HK-2 (cell line): ENCODE measurements at regions not wholly inside any gene's neighbourhood (a gene's known extent, or its start where the extent isn't known, plus 50 kb on each side); places are given as distances from the start of the nearest gene placed in this dataset.
A peak's percentile ranks its signal among the peaks of the same experiment; 100 is the strongest.

Source experiments
- DNase-seq: peaks from one replicate; pipeline ENCODE4 v3.0.0-alpha.2; 2018; ENCODE audit not compliant: unreplicated experiment

DNA sequence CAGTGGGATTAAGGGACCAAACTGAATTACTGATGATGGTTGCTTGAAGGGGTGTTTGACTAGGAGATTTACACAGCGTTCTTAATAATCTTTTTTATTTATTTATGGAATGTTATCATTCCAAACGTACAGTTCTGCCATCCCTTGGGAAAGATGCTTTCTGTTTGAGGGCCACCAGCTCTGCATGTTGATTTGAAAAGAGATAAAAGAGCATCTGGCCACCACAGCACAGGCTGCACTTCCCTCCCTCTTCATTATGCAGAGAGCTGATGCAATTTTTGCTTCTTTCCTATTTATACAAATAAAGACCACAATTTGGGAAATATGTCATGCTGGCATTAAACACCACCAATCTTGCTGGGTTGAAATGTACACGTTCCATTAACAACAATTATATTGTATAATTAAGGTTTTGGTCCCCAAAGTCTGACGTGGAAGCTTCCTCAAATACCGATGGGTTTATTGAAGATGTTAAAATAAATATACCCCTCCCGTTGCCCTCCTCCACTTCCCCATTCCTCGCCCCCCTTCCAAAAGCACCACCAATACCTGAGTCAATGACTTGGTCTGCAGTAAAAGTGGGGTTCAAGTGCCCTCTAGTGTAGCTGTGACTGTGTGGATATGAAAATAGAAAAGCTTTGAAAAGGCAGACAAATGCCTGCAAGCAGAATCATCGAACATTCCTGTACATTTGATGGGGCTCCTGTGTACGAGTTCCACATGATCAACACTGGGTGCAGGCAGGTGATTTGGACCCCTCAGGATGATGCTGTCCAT lies 211.9 kb downstream of the HRH4 start:
- no peak for DNase-seq

DNA sequence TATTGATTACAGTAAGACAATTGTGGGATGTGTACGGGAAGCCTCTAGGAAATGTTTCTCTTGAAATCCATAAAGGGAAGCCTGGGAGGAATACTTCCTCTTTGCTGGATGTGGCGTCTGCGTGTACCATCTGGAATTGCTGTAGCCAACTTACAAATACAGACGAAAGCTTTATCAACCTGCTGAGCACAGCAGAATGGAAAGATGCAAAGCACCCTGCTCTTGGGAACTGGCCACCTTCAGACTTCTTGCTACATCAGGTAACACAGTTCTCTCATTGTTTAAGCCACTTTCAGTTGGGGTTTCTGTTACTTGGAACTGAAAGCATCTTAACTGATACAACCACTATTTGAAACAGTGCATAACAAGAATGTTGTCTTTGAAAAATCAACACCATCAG lies 213.8 kb downstream of the HRH4 start:
- DNase-seq, result no peak

DNA sequence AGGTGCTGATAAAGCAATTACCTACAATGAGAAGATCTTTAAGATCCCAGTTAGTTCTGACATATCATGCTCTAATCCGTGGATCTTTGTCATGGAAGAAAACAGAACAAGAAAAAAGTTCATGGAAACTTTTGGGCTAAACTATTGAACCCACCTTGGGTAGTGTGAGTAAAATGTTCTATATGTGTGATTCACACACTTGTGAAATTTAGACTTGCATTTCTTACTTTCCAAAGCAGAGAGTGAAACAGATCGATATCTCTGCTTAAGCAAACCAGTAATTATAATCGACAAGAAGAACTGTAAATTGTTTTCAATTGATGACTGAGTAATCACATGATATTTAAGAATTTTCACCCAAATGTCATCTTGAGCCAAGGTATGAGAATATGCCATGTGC lies 214.2 kb downstream of the HRH4 start:
- DNase-seq, result no peak

DNA sequence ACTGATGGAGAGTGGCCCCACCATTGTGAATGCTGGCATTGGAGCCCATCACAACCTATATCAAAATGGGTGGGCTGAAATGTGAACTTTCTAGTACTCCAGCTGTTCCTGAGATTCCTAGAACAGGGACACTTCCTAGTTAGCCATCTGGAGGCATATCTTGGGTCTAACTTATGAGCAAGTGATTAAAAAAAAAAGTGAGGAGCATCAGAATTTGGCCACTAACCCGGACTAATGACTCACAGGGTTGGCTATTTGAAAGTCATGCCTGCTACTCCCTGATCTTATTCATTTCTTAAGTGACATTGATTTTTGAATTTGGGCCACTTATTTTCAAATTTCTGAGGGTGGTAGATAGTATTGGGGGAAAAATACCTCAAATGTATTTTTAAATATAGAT lies 216.6 kb downstream of the HRH4 start:
- no peak for DNase-seq

DNA sequence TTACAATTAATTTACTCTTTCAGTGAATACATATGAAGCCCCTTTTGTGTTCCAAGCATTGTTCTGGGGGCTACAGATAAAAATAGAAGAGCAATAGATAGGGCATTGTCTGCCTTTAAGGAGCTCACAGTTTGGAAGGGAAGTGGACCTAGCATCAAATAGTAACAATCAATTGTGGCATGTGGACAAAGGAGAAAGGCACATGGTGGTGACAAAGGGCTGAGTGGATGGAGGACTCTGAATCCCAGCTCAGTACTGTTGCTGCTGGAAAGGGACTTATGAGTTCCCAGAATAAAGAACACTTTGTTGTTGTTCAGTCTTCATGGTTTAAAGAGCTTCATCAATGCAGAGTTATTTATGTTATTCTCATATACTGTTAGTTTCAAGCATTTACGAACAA lies 217.7 kb downstream of the HRH4 start:
- no peak for DNase-seq

DNA sequence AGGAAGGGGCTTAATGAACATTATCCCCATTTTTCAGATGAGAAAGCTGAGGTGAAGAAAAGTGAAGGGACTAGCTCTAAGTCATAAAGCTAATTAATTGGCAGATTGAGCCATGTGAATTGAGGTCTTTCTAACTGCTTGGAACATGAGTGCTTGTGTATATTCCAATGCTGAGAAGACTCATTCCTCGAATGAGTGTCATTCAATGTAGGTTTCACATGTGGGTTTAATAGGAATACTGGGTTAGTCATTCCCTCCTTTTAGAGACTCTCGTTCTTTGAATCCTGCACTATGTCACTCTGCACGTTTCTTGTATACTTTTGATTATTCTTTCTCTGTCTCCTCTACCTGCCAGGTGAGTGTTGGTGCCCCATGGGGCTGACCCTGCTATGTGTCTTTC lies 218.2 kb downstream of the HRH4 start:
- no peak for DNase-seq

DNA sequence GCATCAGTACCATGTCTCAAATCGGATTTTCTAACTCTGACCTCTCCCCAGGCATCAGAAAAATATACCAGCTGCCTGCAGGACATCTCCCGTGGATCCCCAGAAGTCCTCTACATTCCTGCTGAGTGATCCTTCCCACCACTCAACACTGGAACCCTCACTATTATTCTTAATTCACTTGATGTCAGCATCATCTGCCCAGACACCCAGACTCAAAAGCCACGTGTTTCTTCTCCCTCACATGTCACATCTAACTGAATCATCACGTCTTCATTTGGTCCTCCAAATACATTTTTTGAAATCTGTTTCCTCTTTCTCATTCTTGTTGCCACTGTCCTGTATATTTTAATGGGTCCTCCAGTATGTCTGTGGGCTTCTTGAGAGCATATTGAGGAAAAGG lies 218.6 kb downstream of the HRH4 start:
- DNase-seq, result no peak

DNA sequence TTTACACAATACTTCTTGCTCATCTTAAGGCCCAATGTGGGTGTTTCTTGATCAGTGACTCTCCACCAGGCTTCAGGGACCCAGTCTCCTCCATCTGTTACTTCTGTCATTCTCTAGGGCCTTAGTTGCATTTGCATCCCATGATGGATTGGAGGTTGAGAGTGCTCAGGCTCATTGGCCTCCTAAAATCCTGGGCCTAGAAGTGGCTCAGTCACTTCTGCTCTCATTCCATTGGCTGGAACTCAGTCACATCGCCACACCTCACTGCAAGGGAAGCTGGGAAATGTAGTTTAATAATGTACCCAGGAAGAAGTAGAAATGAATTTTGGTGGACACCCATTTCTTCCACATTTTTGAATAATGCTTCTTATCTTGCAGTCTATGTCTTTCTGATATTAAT lies 223.5 kb downstream of the HRH4 start:
- no peak for DNase-seq

DNA sequence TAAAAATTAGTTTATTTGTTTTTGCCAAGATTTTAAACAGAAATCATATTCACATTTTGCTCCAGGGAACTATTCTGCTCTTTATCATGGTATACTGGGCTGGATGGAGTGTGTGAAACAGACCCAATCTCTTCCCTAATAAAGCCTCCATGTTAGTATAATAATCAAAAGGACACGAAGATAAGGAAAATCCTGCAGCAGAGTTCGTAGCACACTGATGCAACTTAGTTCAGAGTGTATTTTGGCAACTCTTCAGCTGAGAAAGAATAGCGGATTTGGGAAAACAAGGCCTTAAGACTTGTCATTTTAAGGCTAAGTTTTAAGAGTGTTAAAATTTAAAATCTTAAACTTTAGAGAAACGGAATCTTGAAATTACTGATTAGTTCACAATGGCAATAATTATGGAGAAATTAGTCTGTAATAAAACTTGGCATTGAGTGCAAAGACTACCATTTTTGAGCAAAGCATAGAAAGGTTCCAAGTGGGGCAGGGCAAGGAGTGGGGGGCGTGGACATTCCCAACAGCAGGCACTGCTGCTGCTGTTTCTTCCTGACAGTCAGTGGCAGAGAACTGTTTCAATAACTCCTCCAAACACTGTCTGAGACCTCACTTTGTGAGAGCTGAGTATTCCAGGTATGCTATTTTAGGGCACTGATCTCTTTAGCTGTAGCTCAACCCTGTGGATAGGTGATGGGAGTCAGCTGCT lies 225.0 kb downstream of the HRH4 start:
- no peak for DNase-seq

DNA sequence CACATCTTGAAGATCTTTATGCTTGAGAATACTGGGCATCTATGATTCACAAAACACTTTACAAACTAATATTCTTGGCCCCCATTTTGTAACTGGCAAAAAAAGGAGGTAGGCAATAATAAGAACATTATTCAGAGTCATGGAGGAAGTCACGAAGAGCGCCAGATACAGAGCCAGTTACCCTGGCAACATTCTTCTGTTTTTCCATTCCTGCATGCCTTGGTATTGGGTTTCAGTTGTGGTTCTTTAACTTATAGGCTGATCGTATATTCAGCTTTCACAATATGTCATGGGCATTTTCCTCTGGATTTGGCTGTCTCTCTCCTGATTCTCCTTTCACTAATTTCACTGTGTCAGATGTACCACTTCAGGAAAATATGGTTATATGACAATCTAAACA lies 234.7 kb downstream of the HRH4 start:
- no peak for DNase-seq

DNA sequence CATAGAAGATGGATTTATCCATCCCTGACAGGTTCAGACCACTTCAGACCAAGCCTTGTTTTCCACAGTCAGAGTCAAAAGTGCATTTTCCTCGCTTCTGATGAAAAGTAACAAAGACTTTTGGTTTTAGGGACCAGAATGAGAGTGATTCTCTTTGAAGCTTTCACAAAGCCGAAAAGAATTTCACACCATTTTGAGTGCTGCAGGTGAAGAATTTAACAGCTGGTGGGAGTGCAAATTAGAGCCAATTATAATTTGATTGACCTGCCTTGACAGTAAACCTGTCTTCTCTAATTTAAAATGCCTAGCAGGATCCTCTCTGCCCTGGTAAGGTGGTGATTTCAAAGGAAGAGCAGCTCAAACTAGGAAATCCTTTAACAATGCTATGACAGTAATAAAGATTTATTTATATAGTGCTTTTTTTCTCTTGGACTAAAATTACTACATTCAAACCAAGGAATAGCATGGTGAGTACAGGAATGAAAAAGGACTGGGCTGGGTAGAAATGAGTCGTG lies 241.6 kb downstream of the HRH4 start:
- DNase-seq, result no peak

DNA sequence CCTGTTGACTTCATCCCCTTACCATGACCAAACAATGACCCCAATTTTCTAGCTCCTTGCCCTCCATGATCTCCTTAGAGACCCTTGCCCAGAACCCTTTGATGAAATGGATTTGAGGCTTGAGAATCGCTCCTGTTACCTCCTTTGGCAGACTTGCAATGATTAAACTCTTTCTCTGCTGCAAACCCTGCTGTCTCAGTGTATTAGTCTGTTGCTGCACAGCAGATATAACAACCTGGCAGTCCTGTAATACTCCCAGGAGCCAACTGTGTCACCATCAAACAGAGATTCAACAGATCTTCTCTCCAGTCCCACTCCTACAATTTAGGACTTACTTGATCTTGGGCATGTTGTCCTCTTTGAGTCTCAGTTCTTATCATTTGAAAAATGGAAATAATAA lies 242.9 kb downstream of the HRH4 start:
- DNase-seq, result no peak

DNA sequence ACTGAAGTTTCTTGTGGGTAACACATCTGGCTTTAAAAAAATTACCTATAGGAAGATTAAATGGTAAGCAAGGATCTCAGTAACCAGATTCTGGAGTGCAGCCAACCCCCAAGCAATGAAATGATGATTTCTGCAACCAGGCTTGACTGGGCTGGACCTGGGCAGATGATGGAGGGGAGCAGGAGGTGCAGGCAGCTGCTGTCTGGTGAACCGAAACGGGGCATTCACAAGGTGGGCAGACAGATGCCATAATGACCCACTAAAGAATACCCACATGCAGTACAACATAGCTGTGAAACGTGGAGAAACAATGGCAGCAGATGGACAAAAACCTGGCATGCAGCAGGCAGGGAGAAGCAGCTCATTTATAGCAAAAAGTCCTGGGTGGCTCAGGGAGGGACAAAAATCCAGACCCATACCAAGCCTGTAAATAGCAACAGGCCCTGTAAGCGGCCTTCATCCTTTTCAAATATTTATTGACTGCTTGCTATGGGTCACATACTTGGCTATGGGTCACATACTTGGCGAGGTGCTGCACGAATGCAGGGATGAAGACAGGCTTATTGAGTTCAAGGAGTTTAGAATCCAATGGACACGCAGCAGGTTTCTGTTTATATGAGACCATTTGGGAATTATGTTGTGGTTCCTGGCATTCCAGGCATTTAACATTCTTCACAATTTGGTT lies 244.7 kb downstream of the HRH4 start:
- no peak for DNase-seq

DNA sequence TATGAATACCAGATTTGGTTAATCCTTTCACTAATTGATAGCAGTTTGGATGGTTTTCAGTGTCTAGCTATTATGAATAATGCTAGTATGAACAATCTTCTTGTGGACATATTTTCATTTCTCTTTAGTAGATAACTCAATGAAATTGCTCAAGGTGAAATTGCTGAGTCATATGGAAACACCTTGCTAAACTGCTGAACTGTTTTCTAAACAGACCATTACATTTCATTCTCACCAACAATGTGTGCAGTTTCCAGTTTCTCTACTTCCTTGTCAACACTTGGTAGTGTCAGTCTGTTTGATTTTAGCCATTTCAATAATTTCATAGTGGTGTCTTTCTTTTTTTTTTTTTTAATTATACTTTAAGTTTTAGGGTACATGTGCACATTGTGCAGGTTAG lies 250.0 kb downstream of the HRH4 start:
- DNase-seq, result no peak

DNA sequence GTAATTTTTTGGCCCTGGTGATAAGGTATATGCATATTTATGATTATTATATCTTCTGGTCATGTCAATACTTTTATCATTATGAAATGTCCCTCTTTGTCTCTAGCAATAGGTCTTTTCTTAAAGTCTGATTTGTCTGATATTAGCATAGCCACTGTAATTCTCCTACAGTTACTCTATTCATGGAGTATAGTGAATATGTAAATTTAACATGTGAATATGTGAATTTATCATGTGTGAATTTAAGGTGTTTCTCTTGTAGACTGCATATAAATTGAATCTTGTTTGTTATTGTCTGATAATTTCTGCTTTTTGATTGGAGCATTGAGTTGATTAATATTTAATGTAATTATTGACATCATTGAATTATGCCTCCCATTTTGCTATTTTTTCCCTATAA lies 259.4 kb downstream of the HRH4 start:
- DNase-seq, result no peak

DNA sequence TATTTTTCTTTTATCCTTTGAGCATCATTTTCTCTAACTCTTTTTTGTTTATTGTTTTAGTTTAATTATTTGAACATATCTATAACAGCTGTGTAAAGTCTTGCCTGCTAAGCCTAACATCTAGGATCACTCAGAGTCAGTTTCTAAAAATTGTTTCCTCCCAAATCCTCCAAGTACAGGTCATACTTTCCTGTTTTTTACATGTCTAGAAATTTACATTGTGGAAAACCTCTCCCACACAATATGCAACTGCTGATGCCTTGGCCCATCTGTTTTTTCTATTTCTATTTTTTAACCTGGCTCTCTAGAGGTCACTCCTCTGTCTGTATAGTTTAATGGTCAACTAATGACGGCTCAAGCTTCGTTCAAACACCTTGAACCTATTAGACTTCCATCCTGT lies 261.0 kb downstream of the HRH4 start:
- no peak for DNase-seq

DNA sequence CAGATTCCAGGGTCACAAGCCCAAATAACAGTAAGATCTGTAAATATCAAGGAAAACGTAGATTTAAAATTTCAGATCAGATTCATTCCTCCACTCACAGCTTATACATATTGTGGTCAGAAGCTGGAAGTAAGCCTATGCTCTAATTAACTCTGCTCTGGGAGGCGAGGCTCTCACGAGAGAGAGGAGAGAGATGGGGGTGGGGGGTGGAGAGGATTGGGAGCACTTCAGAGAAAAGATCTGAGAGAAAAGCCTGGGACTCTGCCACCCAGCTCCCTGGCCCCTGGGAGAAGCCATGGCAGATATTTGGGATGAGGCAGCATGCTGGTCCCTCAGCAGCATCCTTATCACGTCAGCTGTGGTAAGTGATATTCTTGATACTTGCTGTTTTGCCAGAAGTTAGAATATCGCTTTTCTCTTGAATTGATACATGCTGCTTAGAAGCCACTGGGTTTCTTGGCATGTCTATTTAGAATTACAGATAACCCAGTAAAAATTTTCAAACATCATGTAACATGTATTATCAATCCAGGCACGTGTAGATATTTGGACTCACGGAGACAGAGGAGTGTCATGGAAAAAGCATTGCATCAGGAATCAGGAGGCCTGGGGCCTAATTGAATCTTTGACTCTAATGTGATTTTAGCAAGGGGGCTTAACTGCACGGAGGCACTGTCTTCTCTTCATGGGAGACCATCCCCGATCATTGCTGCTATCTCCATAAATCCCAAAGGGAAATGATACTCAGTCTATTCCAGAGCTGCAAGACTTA lies 265.4 kb downstream of the HRH4 start:
- DNase-seq, result no peak

DNA sequence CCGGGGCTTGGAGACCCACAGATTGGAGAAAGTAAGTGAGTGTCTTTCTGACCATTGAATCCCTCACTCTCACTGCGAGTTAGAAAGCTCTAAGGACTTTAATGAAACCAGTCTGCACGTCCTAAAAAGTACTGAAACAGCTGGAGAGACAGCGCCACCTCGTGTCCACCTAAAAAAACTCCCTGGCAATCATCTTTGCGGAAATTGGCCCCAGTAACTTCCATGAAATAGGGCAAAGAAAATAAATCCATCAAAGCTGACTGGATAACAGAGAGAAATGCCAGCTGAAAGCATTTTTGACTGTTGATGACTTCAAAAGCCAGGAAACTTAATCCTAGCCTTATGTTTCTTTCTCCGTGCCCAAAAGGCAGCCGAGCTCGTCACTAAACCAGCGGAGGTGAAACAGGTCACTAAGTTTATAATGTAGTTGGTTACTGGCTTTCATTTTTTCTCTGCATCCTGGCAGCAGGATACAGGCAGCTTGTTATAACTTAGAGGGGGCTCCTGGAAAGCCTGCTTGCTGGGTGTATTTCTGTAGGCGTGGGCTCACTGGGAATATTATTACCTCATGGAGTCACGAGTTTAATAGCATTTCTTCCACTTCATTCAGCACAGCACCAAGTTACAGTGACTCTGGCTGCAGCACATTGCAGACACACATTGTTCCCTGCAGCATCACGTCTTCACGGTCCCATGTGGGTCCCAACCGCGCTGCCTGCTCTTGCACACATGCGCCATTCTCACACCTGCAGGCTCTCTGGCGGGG lies 266.5 kb downstream of the HRH4 start:
- peak; percentile 32 for DNase-seq

DNA sequence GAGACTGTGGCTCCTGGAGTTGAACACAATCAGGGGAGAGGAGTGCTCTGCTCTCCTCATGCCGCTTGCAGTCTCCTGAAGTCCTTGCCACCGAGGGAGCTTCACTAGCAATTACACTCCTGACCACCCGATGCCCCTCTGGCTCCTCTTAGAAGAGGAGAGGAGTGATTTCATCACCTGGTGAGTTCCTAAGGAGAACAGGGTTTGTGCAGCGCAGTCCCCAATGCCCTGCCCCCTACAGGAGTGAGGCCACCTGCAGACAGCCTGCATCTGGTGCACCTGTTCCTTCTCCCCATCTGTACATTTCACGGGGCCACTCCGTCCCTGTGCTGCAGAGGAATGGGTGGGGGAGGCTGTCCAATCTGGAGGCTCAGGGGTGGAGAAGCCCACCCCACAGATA lies 267.2 kb downstream of the HRH4 start:
- no peak for DNase-seq

DNA sequence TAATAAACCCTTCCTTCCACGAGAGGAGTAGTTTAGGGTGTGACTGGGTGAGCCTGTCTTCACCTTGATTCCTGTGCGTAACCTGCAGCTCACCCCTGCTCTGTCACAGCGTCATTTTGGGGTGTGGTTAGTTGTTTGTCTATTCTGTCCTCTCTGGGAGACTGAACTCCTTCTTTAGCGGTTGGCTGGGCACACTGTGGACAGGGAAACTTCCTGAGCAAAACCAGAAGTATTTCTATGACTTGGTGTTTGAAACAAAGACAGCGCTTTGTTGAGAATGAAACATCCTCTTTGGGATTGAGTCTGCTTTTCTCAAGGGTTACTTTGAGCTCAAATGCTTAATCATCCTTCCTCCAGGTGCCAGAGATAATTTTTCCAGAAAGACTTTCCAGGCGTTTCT lies 270.7 kb downstream of the HRH4 start:
- no peak for DNase-seq

DNA sequence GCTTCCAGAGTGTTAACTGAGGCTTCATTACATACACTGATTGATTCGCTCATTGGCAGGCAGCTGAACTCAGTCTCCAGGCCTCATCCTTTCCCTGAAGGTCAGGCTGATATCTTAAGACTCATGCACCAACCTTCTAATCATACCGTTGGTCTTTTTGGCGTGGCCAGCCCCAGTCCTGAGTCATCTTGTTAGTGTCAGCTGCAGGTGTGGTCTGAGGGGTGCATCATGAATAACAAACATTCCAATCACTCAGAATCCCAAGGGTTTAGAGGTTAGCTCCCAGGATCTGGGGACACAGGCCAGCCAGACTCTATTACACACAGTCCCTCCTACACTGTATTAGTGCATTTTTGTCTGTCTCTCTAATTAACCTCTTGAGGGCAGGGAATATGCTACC lies 271.5 kb downstream of the HRH4 start:
- no peak for DNase-seq
